ENCODE measurements at regions not wholly inside any gene's neighbourhood (a gene's known extent, or its start where the extent isn't known, plus 50 kb on each side); places are given as distances from the start of the nearest gene placed in this dataset.

GRCh38 chr12:67593461-67594330 lies 54.8 kb upstream of the DYRK2 start:
- Histone ChIP-seq H2AFZ (ENCODE audit: control insufficient read depth, low read depth, low read length) (no peak overlapping the region), H3K36me3 (ENCODE audit: control insufficient read depth in 2 of 2, insufficient read depth in 2 of 2, low read length in 1 of 2) (no peaks in the 10 kb centered on the region), H3K27ac (ENCODE audit: control insufficient read depth, insufficient read depth) (no peak overlapping the region), H3K9me3 (replicated peaks; ENCODE audit: control insufficient read depth, insufficient read depth, low read length) (no peaks in the 10 kb centered on the region), H3K27me3 (replicated peaks in 1 of 2; ENCODE audit: control insufficient read depth in 2 of 2, insufficient read depth in 2 of 2, low read length in 1 of 2) (no peaks in the 10 kb centered on the region), H3K4me3 (no peak overlapping the region), H3K4me2 (ENCODE audit: control insufficient read depth, insufficient read depth) (no peak overlapping the region), H3K9ac (ENCODE audit: control insufficient read depth, insufficient read depth, low read length) (no peak overlapping the region), H3K79me2 (ENCODE audit: control insufficient read depth, insufficient read depth, low read length) (no peaks in the 10 kb centered on the region), H4K20me1 (ENCODE audit: control insufficient read depth, insufficient read depth) (no peaks in the 10 kb centered on the region), H3K4me1 (ENCODE audit: control insufficient read depth, insufficient read depth, low read length) (no peaks in the 10 kb centered on the region)
- ChIA-PET CTCF (interaction anchor here (0.6 to 1.3 kb wide), 4 partner anchors 10 to 349 kb away, joined by 3 read pairs; no protein-coding TSS in a partner anchor), RAD21 (ENCODE audit: unreplicated experiment) (no interaction called here), SMC1A (ENCODE audit: uncharacterized antibody, unreplicated experiment) (interaction anchor here (0.7 kb wide), 1 partner anchor 46 kb away, joined by 3 read pairs; no protein-coding TSS in a partner anchor), POLR2A (no interaction called here)
- intact Hi-C loops (cut with micrococcal nuclease; ENCODE audit: unreplicated experiment) (no loop called here), in situ Hi-C loops (cut with MboI) (no loop called here)
- ATAC-seq (no peak), FAIRE-seq (no peak), DNase-seq (ENCODE audit: low read depth, low spot score) (no peak)
- 100% methylated on average over 2 of the region's 2 CpGs for WGBS (ENCODE audit: insufficient coverage, insufficient replicate concordance, low lambda C conversion rate, missing lambda C conversion rate)
- BruUV-seq (replicated peaks) = no TSS peak
- TF ChIP-seq ATF3 (IDR thresholded peaks at IDR 0.05; ENCODE audit: borderline replicate concordance, extremely low read depth, low read depth, low read length) (no peak), POLR2A (IDR thresholded peaks at IDR 0.05; ENCODE audit: low read depth, low read length) (no peak), NKRF (conservative IDR thresholded peaks at IDR 0.05) (no peak), BCLAF1 (IDR thresholded peaks at IDR 0.05) (no peak), WRNIP1 (IDR thresholded peaks at IDR 0.05; ENCODE audit: borderline replicate concordance, low read depth, low read length) (no peak), PAX8 (IDR thresholded peaks at IDR 0.05) (no peak), PAX5 (IDR thresholded peaks at IDR 0.05; ENCODE audit: borderline replicate concordance, low read depth, low read length) (no peak), TCF3 (IDR thresholded peaks at IDR 0.05; ENCODE audit: borderline replicate concordance, insufficient read depth, low read depth, low read length) (no peak), MAX (IDR thresholded peaks at IDR 0.05; ENCODE audit: low read depth, low read length) (no peak), HDAC2 (IDR thresholded peaks at IDR 0.05) (no peak), BMI1 (IDR thresholded peaks at IDR 0.05; ENCODE audit: borderline replicate concordance) (no peak), TCF12 (IDR thresholded peaks at IDR 0.05; ENCODE audit: low read depth, low read length) (no peak), SMAD5 (IDR thresholded peaks at IDR 0.05; ENCODE audit: low read depth) (no peak), BHLHE40 (IDR thresholded peaks at IDR 0.05; ENCODE audit: borderline replicate concordance in 1 of 2, low read depth in 2 of 2, low read length in 1 of 2) (no peak), JUNB (IDR thresholded peaks at IDR 0.05) (no peak), E2F8 (IDR thresholded peaks at IDR 0.05; ENCODE audit: low read depth, partially characterized antibody) (no peak)

Data from GM12878 (cell line).